ENCODE measurements at regions not wholly inside any gene's neighbourhood (a gene's known extent, or its start where the extent isn't known, plus 50 kb on each side); places are given as distances from the start of the nearest gene placed in this dataset.

- TF ChIP-seq POLR2A (IDR thresholded peaks at IDR 0.05; ENCODE audit: low read length) = no peak
- TF ChIP-seq GATA1 (IDR thresholded peaks at IDR 0.05; ENCODE audit: low read depth, low read length) = no peak
Measured at GRCh38 chr18:22603902-22604301, 186.2 kb upstream of the CTAGE1 start.

All from erythroblast (primary cell).